Liver (tissue), 2 donors: ENCODE measurements at regions not wholly inside any gene's neighbourhood (a gene's known extent, or its start where the extent isn't known, plus 50 kb on each side); places are given as distances from the start of the nearest gene placed in this dataset.

Source experiments
- JUND ChIP-seq, 2 donors: IDR thresholded peaks; 2 replicates each; pipeline ENCODE4 v1.6.1; 2016; ENCODE audit warnings: antibody characterized with exemption in 2 of 2
- TF ChIP-seq, protein P1 (sequence below): IDR thresholded peaks from 2 replicates; pipeline ENCODE4 v1.6.1; 2016; ENCODE audit warnings: antibody characterized with exemption
- donor health status: healthy.

DNA sequence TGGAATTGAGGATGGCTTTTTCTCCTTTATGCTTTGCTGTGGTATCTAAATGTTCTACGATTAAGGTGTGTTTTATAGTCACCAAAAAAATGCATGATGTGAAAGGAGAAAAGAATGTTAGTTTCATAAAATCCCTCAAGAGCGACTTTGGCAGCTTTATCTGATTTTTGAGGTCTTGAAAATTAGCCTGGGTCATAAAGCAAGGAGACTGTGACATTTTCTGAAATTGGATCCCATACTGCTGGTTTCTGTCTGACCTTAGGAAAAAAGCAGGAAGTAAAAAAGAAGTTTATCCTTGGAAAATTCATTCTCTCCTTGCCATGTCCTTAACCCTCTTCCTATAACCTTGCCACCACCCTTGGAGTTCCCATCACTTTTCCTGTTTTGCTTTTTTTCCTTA is 525.3 kb downstream of the CD83 start:
- TF ChIP-seq, protein P1, sequence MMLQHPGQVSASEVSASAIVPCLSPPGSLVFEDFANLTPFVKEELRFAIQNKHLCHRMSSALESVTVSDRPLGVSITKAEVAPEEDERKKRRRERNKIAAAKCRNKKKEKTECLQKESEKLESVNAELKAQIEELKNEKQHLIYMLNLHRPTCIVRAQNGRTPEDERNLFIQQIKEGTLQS = no peak
- TF ChIP-seq JUND (IDR thresholded peaks at IDR 0.05) = no peak
